GM12874 (cell line): ENCODE measurements at regions not wholly inside any gene's neighbourhood (a gene's known extent, or its start where the extent isn't known, plus 50 kb on each side); places are given as distances from the start of the nearest gene placed in this dataset.

Experiments used
- CTCF ChIP-seq: IDR thresholded peaks from 2 replicates; pipeline ENCODE4 v1.5.1; 2011; ENCODE audit warnings: low read depth, mild to moderate bottlenecking, control low read depth, low read length, moderate library complexity; ENCODE audit not compliant: insufficient read depth

- TF ChIP-seq CTCF = no peak
These were observed 553.1 kb upstream of the BCHE start for GRCh38 chr3:166390303-166390702.

DNA sequence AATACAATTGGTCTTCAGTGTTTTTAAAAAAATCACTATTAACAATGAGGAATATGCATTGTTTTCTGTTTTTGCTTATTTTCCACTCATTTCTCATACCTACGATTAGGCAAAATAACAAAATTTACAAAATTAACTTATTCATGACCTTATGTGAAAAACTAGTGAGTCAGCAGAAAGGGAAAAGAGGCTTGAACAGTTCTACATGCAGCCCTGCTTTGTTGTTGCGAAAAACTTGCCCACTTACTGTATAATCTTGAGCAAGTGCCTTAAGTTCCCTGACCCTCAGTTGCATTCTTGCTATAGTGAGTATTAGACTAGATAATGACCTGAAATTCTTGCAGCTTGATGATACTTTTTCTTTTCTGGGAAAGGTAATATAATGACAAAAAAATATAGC is 551.1 kb upstream of the BCHE start:
- TF ChIP-seq CTCF = no peak

- no peak for TF ChIP-seq CTCF
These were observed 535.4 kb upstream of the BCHE start for GRCh38 chr3:166372571-166373106.

DNA sequence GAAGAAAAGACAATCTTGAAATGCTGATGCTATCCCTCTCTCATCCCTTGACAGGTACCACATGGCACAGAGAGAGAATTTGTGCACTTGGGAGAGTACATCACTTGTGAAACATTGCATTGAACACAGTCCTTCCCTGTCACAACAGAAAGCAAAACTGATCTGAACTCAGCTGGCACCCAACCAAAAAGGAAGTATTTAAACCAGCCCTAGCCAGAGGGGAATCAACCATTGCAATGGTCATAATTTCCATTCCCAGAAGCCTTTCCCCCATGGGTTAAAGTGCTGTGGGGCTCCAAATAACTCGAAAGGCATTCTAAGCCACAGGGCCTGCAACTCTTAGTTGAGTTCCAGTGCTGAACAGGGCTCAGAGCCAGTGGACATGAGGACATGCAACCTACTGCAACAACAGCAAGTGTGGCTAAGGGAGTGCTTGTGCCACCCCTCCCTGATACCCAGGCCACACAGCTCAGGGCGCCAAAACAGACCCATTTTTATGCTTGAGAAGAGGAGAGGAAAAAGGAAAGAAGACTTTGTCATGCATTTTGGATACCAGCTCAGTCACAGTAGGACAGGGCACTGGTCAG is 530.8 kb upstream of the BCHE start:
- no peak for TF ChIP-seq CTCF

- no peak for TF ChIP-seq CTCF
These were observed 525.5 kb upstream of the BCHE start for GRCh38 chr3:166362698-166363097.

DNA sequence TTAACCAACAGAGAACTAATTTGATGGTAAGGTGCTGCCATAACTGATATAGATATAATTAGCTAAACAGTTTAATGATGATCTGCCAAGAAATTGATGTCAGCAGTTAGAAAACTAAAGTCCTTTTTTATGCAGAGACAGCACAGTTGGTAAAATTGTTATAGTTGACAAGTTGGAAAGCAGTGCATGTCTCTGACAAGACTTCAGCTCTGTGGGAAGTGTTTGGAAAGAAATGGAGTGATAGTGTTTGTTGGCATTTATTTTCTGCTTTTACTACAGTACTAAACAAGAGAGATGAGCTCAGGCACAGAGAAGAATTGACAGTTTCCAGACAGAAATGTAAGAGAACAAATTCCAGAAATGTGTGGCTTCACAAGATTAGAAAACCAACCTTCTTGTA is 523.5 kb upstream of the BCHE start:
- TF ChIP-seq CTCF = no peak

DNA sequence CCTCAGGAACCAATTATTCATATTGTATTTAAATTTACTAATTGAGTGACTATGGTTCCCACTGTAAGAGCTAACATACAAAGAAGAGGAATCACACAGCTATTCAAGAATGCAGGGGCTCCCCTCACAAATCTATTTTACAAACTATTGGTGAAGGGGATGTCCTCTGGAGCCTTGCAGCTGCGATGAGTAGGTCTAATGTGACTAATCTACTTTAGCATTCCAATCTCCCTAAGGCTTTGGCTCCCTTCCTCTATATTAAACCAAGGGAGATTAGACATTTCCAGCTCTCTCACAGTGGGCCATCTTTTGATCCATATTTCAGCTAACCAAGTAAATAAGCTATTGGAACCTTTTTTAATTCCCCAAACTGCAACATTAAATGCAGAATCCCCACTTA is 514.2 kb upstream of the BCHE start:
- TF ChIP-seq CTCF = no peak
